LNCaP clone FGC (cell line): ENCODE measurements at regions not wholly inside any gene's neighbourhood (a gene's known extent, or its start where the extent isn't known, plus 50 kb on each side); places are given as distances from the start of the nearest gene placed in this dataset.

Source experiments
- DNase-seq: peaks from one replicate; pipeline ENCODE4 v3.0.0-alpha.2; 2011; ENCODE audit warnings: low read depth
- H3K4me3 ChIP-seq: 2 replicates; pipeline ENCODE4 v1.5.1; 2011; ENCODE audit warnings: mild to moderate bottlenecking, low read depth, low read length, control low read depth
- TF ChIP-seq, protein P1 (sequence below): IDR thresholded peaks from 2 replicates; pipeline ENCODE4 v1.5.1; 2012; ENCODE audit warnings: mild to moderate bottlenecking; ENCODE audit not compliant: control insufficient read depth, insufficient read depth; ENCODE audit errors: extremely low read depth

- TF ChIP-seq, protein P1, sequence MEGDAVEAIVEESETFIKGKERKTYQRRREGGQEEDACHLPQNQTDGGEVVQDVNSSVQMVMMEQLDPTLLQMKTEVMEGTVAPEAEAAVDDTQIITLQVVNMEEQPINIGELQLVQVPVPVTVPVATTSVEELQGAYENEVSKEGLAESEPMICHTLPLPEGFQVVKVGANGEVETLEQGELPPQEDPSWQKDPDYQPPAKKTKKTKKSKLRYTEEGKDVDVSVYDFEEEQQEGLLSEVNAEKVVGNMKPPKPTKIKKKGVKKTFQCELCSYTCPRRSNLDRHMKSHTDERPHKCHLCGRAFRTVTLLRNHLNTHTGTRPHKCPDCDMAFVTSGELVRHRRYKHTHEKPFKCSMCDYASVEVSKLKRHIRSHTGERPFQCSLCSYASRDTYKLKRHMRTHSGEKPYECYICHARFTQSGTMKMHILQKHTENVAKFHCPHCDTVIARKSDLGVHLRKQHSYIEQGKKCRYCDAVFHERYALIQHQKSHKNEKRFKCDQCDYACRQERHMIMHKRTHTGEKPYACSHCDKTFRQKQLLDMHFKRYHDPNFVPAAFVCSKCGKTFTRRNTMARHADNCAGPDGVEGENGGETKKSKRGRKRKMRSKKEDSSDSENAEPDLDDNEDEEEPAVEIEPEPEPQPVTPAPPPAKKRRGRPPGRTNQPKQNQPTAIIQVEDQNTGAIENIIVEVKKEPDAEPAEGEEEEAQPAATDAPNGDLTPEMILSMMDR = no peak
- DNase-seq = no peak
- no peak overlapping the region for H3K4me3 ChIP-seq
These were observed 79.4 kb upstream of the TNIP3 start for GRCh38 chr4:121243485-121243884.

DNA sequence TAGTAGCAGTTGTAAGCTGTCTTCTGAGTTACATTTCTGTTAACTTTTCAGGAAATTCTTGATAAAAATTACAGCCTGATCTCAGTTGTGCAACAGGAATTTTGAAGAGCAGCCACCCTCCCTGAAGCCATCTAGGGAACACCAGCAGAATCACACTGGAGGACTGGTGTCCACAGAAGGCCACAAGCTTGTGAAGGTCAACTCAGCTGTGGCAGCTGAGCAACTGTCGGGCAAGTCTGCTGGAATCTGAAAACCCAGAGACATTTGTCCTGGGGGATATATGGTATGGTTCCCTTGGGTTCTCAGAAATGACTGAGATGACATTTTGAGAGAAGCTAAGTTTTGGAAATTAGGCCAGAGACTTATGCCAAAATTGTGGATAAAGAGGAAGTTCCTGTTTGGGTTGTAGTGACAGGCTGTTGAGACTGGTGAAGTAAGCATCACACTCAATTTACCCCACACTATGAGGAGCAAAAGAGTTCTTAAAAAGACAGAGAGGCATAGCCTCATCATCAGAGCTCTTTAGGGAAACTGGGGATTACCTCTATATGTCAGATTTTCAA, 78.1 kb upstream of the TNIP3 start:
- TF ChIP-seq, protein P1 = no peak
- no peak for DNase-seq
- no peak overlapping the region for H3K4me3 ChIP-seq

DNA sequence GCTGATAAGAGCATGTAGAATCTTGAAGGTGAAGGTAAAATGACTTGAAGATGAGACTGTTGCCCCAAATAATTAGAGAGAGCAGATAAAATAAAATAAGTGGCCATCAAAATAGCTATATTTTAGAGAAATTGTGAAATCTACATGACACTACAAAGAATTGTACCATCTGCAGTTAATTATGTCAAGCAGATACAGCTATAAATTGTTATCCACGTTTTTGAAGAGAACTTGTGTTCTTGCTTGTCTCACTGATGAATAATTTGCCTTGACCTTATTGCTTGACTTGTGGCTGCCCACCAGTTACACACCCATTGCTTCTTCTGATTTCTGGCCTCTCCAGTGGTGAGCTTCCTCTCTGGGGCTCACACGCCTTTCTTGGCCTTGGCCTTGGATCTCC, 75.8 kb upstream of the TNIP3 start:
- TF ChIP-seq, protein P1 = no peak
- no peak for DNase-seq

GRCh38 chr4:121238461-121238860, 74.3 kb upstream of the TNIP3 start:
- no peak for DNase-seq
- H3K4me3 ChIP-seq = no peak overlapping the region
- TF ChIP-seq, protein P1 = no peak

More for the DNA sequence above, 75.8 kb upstream of the TNIP3 start:
- H3K4me3 ChIP-seq = no peak overlapping the region

DNA sequence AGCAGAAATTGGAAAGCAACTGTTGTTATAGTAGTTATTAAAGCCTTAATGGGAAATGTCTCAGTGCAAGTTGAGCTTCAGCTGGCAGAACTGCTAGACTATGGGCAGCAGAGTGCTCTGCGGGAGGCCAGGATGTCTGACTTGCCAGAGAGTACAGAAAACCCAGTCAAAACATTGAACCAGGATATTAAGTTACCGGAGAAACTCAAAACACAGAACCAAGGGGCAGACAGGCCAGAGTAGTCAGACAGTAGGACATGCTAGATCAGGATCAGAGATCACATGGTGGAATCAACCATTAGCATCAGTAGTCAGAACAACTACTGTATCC, 72.9 kb upstream of the TNIP3 start:
- no peak for DNase-seq
- H3K4me3 ChIP-seq = no peak overlapping the region
- TF ChIP-seq, protein P1 = no peak

- TF ChIP-seq, protein P1 = no peak
- no peak for DNase-seq
- no peak overlapping the region for H3K4me3 ChIP-seq
These were observed 72.4 kb upstream of the TNIP3 start for GRCh38 chr4:121236353-121237068.

- no peak overlapping the region for H3K4me3 ChIP-seq
- no peak for DNase-seq
- TF ChIP-seq, protein P1 = no peak
These were observed 69.9 kb upstream of the TNIP3 start for GRCh38 chr4:121233982-121234381.
